Smooth muscle cell (in vitro differentiated cells): ENCODE measurements at regions not wholly inside any gene's neighbourhood (a gene's known extent, or its start where the extent isn't known, plus 50 kb on each side); places are given as distances from the start of the nearest gene placed in this dataset.
A peak's percentile ranks its signal among the peaks of the same experiment; 100 is the strongest.

Source experiments
- DNase-seq: peaks from one replicate; lab custom pipeline; 2025; ENCODE audit not compliant: unreplicated experiment; lab: John Stamatoyannopoulos, UW
- H2AFZ ChIP-seq: fragments of 200-600 bp; sonication (generic); 2 replicates; pipeline ENCODE4 v1.6.0; 2016; ENCODE audit warnings: antibody characterized with exemption, low read depth, mild to moderate bottlenecking
- H3F3A ChIP-seq: fragments of 200-600 bp; sonication (generic); 2 replicates; pipeline ENCODE4 v1.6.0; 2017; ENCODE audit warnings: antibody characterized with exemption, low read depth
- H3K27ac ChIP-seq: fragments of 200-600 bp; sonication (generic); 2 replicates; pipeline ENCODE4 v1.5.1; 2016; ENCODE audit warnings: low read depth, mild to moderate bottlenecking
- H3K27me3 ChIP-seq: fragments of 200-600 bp; sonication (generic); 2 replicates; pipeline ENCODE4 v1.6.1; 2016; ENCODE audit warnings: low read depth, mild to moderate bottlenecking
- H3K36me3 ChIP-seq: fragments of 200-600 bp; sonication (generic); 2 replicates; pipeline ENCODE4 v1.5.1; 2016; ENCODE audit warnings: low read depth
- H3K4me1 ChIP-seq: fragments of 200-600 bp; sonication (generic); 2 replicates; pipeline ENCODE4 v1.5.1; 2016; ENCODE audit warnings: low read depth
- H3K4me2 ChIP-seq: fragments of 200-600 bp; sonication (generic); 2 replicates; pipeline ENCODE4 v1.6.0; 2016; ENCODE audit warnings: mild to moderate bottlenecking
- H3K4me3 ChIP-seq: fragments of 200-600 bp; sonication (generic); 2 replicates; pipeline ENCODE4 v1.5.1; 2016; ENCODE audit warnings: mild to moderate bottlenecking
- H3K79me2 ChIP-seq: fragments of 200-600 bp; sonication (generic); 2 replicates; pipeline ENCODE4 v1.6.0; 2016; ENCODE audit warnings: low read depth, mild to moderate bottlenecking
- H3K9ac ChIP-seq: fragments of 200-600 bp; sonication (generic); 2 replicates; pipeline ENCODE4 v1.6.0; 2016; ENCODE audit warnings: low read depth
- H3K9me3 ChIP-seq: fragments of 200-600 bp; sonication (generic); replicated peaks from 2 replicates; pipeline ENCODE4 v1.5.1; 2016; ENCODE audit warnings: low read depth
- H4K20me1 ChIP-seq: fragments of 200-600 bp; sonication (generic); 2 replicates; pipeline ENCODE4 v1.6.0; 2016; ENCODE audit warnings: low read depth
- WGBS: methylation state at CpG from one replicate; pipeline ENCODE4 v1.1.7; 2016; ENCODE audit warnings: low lambda C conversion rate; 5-methylcytosine and 5-hydroxymethylcytosine counted together
- TF ChIP-seq, protein P1 (sequence below): fragments of 200-600 bp; sonication (generic); IDR thresholded peaks from 2 replicates; pipeline ENCODE4 v1.5.1; 2017; ENCODE audit warnings: borderline replicate concordance, mild to moderate bottlenecking, antibody characterized with exemption; ENCODE audit not compliant: insufficient read depth, poor library complexity, severe bottlenecking

DNA sequence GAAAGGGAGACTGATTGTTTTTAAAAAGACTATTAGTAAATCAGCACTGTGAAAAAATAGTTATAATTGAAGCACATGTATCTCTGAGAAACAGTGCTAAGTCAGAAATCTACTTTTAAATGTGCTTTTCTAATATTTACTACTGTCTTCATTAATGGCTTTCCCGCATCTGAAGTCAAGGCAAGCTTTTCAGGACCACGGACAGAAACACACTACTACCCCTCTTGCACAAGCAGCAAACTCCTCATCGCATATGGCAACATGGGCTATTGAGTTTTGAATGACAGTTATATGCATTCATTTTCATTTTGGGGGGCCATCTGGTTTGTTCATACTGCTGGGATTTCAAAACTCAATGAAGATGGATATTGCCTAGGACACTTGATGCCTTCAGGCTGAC lies 433.4 kb upstream of the CAMK1G start:
- DNase-seq = no peak
- Histone ChIP-seq H3K4me2 (no peak overlapping the region), H3K36me3 (no peaks in the 10 kb centered on the region), H3K9ac (no peak overlapping the region), H3K79me2 (no peaks in the 10 kb centered on the region), H3K27me3 (no peaks in the 10 kb centered on the region), H3K4me3 (no peak overlapping the region), H4K20me1 (no peaks in the 10 kb centered on the region), H3K4me1 (peaks cover 4% of the 10 kb centered on the region), H3K27ac (no peak overlapping the region), H2AFZ (no peak overlapping the region), H3F3A (no peaks in the 10 kb centered on the region), H3K9me3 (no peaks in the 10 kb centered on the region)
- TF ChIP-seq, protein P1, sequence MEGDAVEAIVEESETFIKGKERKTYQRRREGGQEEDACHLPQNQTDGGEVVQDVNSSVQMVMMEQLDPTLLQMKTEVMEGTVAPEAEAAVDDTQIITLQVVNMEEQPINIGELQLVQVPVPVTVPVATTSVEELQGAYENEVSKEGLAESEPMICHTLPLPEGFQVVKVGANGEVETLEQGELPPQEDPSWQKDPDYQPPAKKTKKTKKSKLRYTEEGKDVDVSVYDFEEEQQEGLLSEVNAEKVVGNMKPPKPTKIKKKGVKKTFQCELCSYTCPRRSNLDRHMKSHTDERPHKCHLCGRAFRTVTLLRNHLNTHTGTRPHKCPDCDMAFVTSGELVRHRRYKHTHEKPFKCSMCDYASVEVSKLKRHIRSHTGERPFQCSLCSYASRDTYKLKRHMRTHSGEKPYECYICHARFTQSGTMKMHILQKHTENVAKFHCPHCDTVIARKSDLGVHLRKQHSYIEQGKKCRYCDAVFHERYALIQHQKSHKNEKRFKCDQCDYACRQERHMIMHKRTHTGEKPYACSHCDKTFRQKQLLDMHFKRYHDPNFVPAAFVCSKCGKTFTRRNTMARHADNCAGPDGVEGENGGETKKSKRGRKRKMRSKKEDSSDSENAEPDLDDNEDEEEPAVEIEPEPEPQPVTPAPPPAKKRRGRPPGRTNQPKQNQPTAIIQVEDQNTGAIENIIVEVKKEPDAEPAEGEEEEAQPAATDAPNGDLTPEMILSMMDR = no peak
- 43% methylated on average over 3 of the region's 3 CpGs for WGBS

DNA sequence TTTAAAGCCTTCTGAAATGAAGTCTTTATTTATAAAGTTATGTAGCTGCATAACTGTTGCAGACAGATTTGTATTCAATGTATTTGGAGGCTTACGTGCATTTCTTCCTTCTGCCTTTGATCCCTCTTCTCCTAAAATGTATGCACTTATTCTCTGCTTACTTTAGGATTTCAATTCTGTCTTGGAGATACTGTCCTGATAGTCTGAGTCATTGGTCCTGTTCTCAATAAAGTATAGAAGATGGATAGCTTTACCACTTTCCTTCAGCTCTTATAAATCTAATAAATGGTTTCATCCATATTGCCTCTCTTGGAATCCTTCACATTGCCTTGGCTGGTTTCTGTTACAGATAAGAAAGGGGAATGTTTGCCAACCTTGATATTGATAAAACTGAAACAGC lies 430.1 kb upstream of the CAMK1G start:
- Histone ChIP-seq H3F3A (no peaks in the 10 kb centered on the region), H3K27ac (no peak overlapping the region), H2AFZ (no peak overlapping the region), H3K36me3 (no peaks in the 10 kb centered on the region), H3K9me3 (no peaks in the 10 kb centered on the region), H3K4me1 (peaks cover 19% of the 10 kb centered on the region), H3K4me3 (no peak overlapping the region), H3K9ac (no peak overlapping the region), H3K4me2 (no peak overlapping the region), H3K79me2 (no peaks in the 10 kb centered on the region), H4K20me1 (no peaks in the 10 kb centered on the region), H3K27me3 (peaks cover 3% of the 10 kb centered on the region)
- TF ChIP-seq, protein P1 = no peak
- 74% methylated on average over 1 of the region's 1 CpG for WGBS
- DNase-seq = no peak

DNA sequence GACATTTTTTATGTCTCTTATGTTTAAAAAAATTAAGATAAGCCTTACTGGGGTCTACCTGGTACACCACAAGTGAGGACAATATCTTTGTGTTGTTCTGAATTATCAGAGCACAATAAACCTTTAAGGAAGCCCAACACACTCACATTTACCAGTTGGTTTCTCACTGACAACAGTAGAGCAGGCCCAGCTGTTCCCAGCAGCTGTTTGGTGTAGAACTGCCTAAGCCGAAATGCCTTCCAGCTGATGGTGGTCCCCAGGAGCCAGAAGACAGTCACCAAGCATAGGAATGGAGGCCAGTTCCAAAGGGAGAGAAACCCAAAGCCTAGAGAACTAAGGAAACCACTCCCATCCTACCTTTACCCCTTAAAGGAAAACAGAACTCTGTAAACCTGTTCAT lies 428.6 kb upstream of the CAMK1G start:
- Histone ChIP-seq H3K9me3 (no peaks in the 10 kb centered on the region), H3F3A (no peaks in the 10 kb centered on the region), H3K4me1 (peaks cover 19% of the 10 kb centered on the region), H3K27me3 (peaks cover 6% of the 10 kb centered on the region), H3K4me2 (no peak overlapping the region), H3K36me3 (no peaks in the 10 kb centered on the region), H3K4me3 (no peak overlapping the region), H4K20me1 (no peaks in the 10 kb centered on the region), H3K27ac (no peak overlapping the region), H3K79me2 (no peaks in the 10 kb centered on the region), H3K9ac (no peak overlapping the region), H2AFZ (no peak overlapping the region)
- TF ChIP-seq, protein P1 = no peak
- WGBS = 58% methylated on average over 1 of the region's 1 CpG
- DNase-seq = no peak

DNA sequence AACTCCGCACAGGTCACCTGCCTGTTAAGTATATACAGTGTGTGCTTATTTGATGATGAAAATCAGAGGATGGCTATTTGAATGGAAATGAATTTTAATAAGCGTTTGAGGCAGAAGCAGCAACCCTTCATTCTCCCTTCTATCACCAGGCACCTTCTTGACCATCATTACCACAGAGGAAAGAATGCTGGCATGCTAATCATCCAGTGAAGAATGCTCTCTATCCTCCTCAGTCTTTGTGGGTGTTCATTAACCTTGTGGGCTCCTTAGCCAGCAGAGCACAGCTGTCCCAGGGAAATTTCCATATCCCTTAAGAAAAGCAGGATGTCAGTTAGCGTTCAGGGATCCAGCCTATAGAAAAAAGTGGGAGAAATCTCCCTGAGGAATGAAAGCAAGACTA lies 428.0 kb upstream of the CAMK1G start:
- peak overlapping the region; percentile 21 for H3K4me3 ChIP-seq

More for the DNA sequence above, 428.0 kb upstream of the CAMK1G start:
- Histone ChIP-seq H3K9me3 (no peaks in the 10 kb centered on the region), H3K79me2 (no peaks in the 10 kb centered on the region), H3K36me3 (no peaks in the 10 kb centered on the region), H4K20me1 (no peaks in the 10 kb centered on the region), H3K4me2 (peak overlapping the region; percentile 12), H3F3A (no peaks in the 10 kb centered on the region), H3K27me3 (peaks cover 6% of the 10 kb centered on the region), H2AFZ (no peak overlapping the region), H3K27ac (no peak overlapping the region), H3K9ac (no peak overlapping the region), H3K4me1 (peaks cover 19% of the 10 kb centered on the region)
- no peak for DNase-seq
- TF ChIP-seq, protein P1 = no peak
- WGBS = 39% methylated on average over 3 of the region's 3 CpGs
